Suprapubic skin (tissue), 4 donors: ENCODE measurements at regions not wholly inside any gene's neighbourhood (a gene's known extent, or its start where the extent isn't known, plus 50 kb on each side); places are given as distances from the start of the nearest gene placed in this dataset.

Source experiments
- DNase-seq, 2 donors: peaks; one replicate each; pipeline ENCODE4 v3.0.0-alpha.2; 2019; ENCODE audit warnings: low spot score in 2 of 2
- H3K27ac ChIP-seq: fragments of 200-600 bp; sonication (generic); one replicate; pipeline ENCODE4 v1.5.1; 2019
- H3K27me3 ChIP-seq: fragments of 200-600 bp; sonication (generic); one replicate; pipeline ENCODE4 v1.5.1; 2019
- H3K36me3 ChIP-seq: fragments of 200-600 bp; sonication (generic); one replicate; pipeline ENCODE4 v1.5.1; 2019
- H3K4me1 ChIP-seq: fragments of 200-600 bp; sonication (generic); one replicate; pipeline ENCODE4 v1.5.1; 2019
- H3K4me3 ChIP-seq: fragments of 200-600 bp; sonication (generic); one replicate; pipeline ENCODE4 v1.5.1; 2019; ENCODE audit warnings: mild to moderate bottlenecking
- H3K9me3 ChIP-seq: fragments of 200-600 bp; sonication (generic); one replicate; pipeline ENCODE4 v1.5.1; 2019
- EP300 ChIP-seq: sonication (generic); formaldehyde crosslinking; IDR thresholded peaks from one replicate; pipeline ENCODE4 v1.6.1; 2017; ENCODE audit warnings: antibody characterized with exemption
- POLR2A ChIP-seq, 2 donors: fragments of 450-650 bp; IDR thresholded peaks; one replicate each; pipeline ENCODE4 v1.6.1; 2017; ENCODE audit warnings: antibody characterized with exemption in 2 of 2, mild to moderate bottlenecking in 2 of 2, moderate library complexity in 2 of 2
- POLR2AphosphoS5 ChIP-seq, 3 donors: sonication (generic); formaldehyde crosslinking; IDR thresholded peaks; one replicate each; pipeline ENCODE4 v1.6.1; 2017; ENCODE audit warnings: antibody characterized with exemption in 3 of 3
- whole genome bisulfite sequencing: methylation state at CpG from one replicate; pipeline ENCODE4 v1.1.5; 2018; 5-methylcytosine and 5-hydroxymethylcytosine counted together
- TF ChIP-seq, protein P1 (sequence below), 2 donors: fragments of 200-600 bp in 1 of 2; fragments of 450-650 bp in 1 of 2; sonication (generic) in 1 of 2; IDR thresholded peaks; one replicate each; pipeline ENCODE4 v1.5.1; 2016 to 2019; ENCODE audit warnings: antibody characterized with exemption in 2 of 2, mild to moderate bottlenecking in 1 of 2, moderate library complexity in 1 of 2

GRCh38 chr7:16991551-16991950, 109.8 kb upstream of the AGR3 start:
- 87% methylated on average over 5 of the region's 5 CpGs for WGBS

DNA sequence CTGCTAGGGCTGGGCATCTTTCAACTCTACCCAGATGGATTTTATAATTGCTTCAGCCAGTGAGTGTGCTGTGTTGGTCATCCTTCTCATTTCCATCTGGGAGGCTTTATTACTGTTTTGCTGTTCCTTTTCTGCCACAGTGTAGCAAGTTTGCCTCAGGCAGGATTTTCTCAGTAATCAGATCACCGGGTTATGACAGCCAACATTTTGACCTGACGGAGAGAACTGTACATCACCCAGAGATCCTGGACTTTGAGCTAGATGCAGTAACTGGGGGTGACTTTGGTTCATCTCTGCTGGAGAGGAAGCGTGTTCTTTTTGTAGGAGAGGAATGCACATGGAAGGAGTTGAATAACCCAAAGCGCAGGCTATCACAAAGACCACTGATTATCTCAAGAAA, 111.8 kb upstream of the AGR3 start:
- DNase-seq = no peak
- Histone ChIP-seq H3K27me3 (no peaks in the 10 kb centered on the region), H3K4me1 (peaks cover 20% of the 10 kb centered on the region), H3K36me3 (no peaks in the 10 kb centered on the region), H3K4me3 (no peak overlapping the region), H3K9me3 (no peaks in the 10 kb centered on the region), H3K27ac (no peak overlapping the region)
- 91% methylated on average over 4 of the region's 4 CpGs for WGBS
- no peak for TF ChIP-seq POLR2A (IDR thresholded peaks at IDR 0.05)

More at GRCh38 chr7:16991551-16991950, 109.8 kb upstream of the AGR3 start:
- no peaks in the 10 kb centered on the region for H3K9me3 ChIP-seq
- no peaks in the 10 kb centered on the region for H3K36me3 ChIP-seq
- TF ChIP-seq, protein P1, sequence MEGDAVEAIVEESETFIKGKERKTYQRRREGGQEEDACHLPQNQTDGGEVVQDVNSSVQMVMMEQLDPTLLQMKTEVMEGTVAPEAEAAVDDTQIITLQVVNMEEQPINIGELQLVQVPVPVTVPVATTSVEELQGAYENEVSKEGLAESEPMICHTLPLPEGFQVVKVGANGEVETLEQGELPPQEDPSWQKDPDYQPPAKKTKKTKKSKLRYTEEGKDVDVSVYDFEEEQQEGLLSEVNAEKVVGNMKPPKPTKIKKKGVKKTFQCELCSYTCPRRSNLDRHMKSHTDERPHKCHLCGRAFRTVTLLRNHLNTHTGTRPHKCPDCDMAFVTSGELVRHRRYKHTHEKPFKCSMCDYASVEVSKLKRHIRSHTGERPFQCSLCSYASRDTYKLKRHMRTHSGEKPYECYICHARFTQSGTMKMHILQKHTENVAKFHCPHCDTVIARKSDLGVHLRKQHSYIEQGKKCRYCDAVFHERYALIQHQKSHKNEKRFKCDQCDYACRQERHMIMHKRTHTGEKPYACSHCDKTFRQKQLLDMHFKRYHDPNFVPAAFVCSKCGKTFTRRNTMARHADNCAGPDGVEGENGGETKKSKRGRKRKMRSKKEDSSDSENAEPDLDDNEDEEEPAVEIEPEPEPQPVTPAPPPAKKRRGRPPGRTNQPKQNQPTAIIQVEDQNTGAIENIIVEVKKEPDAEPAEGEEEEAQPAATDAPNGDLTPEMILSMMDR (IDR thresholded peaks at IDR 0.05) = no peak
- TF ChIP-seq POLR2A (IDR thresholded peaks at IDR 0.05) = no peak
- no peak overlapping the region for H3K27ac ChIP-seq
- H3K4me1 ChIP-seq = peaks cover 24% of the 10 kb centered on the region
- no peaks in the 10 kb centered on the region for H3K27me3 ChIP-seq
- no peak overlapping the region for H3K4me3 ChIP-seq
- DNase-seq = no peak

DNA sequence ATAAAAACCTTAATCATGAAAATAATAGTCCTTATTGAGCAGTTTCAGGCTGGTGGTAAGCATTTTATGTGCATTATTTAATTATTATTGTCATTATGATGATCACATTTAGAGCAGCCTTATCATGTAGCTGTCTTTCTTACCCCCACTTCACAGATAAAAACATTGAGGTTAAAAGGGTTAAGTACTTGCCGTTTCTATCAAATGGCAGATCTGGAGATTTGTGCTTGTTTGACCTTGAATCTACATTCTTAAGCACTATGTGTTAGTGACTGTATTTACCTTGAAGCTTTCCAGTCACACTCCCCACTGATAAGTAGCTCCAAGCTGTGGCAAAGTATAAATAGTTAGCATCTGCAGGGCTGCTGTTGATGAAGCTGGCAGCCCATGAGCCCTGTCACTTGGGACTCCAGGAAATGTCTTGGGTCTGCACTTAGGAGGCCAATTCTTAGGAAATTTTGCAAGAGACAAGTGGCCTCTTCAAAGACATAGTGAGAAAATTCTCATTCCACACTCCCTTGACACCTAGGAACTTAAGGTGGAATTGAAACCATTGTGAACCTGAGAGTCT, 116.8 kb upstream of the AGR3 start:
- TF ChIP-seq, protein P1 (IDR thresholded peaks at IDR 0.05) = no peak
- TF ChIP-seq POLR2AphosphoS5 (IDR thresholded peaks at IDR 0.05) = no peak
- TF ChIP-seq POLR2A (IDR thresholded peaks at IDR 0.05) = no peak
- TF ChIP-seq EP300 = no peak
- Histone ChIP-seq H3K4me3 (no peak overlapping the region), H3K9me3 (no peaks in the 10 kb centered on the region), H3K36me3 (no peaks in the 10 kb centered on the region), H3K4me1 (no peaks in the 10 kb centered on the region), H3K27ac (no peak overlapping the region), H3K27me3 (no peaks in the 10 kb centered on the region)
- no peak for DNase-seq
- WGBS = 76% methylated on average over 1 of the region's 1 CpG

- H3K27ac ChIP-seq = no peak overlapping the region
- TF ChIP-seq POLR2AphosphoS5 (IDR thresholded peaks at IDR 0.05) (no peak), POLR2A (IDR thresholded peaks at IDR 0.05) (no peak), EP300 (no peak)
- TF ChIP-seq, protein P1 (IDR thresholded peaks at IDR 0.05) = no peak
- H3K27me3 ChIP-seq = no peaks in the 10 kb centered on the region
- H3K9me3 ChIP-seq = no peaks in the 10 kb centered on the region
- no peak overlapping the region for H3K4me3 ChIP-seq
- no peaks in the 10 kb centered on the region for H3K4me1 ChIP-seq
- no peak for DNase-seq
- WGBS = 88% methylated on average over 1 of the region's 1 CpG
- no peaks in the 10 kb centered on the region for H3K36me3 ChIP-seq
Observed at GRCh38 chr7:16999541-17000267, 117.9 kb upstream of the AGR3 start.

DNA sequence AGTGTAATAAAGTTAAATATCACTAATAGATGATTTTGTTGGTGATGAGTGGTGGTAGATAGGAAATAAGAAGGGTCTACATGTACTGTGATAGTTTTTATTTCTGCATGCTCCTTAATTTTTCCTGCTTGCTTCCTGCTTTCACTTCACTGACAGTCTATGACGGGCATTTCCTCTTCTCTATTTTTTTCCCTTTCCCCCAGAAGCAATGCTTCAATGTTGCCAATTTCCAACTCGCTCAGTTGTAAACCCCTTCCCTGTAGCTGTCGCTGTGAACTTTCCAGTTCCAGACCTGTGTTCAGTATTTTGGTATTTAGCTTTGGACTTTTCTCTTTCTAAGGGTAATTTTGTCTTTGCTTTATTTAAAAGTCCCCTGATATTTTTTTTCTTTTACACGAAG, 123.5 kb upstream of the AGR3 start:
- WGBS = 76% methylated on average over 4 of the region's 4 CpGs
- no peak overlapping the region for H3K27ac ChIP-seq
- H3K36me3 ChIP-seq = no peaks in the 10 kb centered on the region
- peaks cover 13% of the 10 kb centered on the region for H3K4me1 ChIP-seq
- H3K9me3 ChIP-seq = no peaks in the 10 kb centered on the region
- no peak for DNase-seq
- TF ChIP-seq POLR2A (IDR thresholded peaks at IDR 0.05) = no peak
- TF ChIP-seq EP300 = no peak
- TF ChIP-seq, protein P1 (IDR thresholded peaks at IDR 0.05) = no peak
- no peak for TF ChIP-seq POLR2AphosphoS5 (IDR thresholded peaks at IDR 0.05)
- H3K27me3 ChIP-seq = no peaks in the 10 kb centered on the region
- no peak overlapping the region for H3K4me3 ChIP-seq
